Neural progenitor cell (in vitro differentiated cells): ENCODE measurements at regions not wholly inside any gene's neighbourhood (a gene's known extent, or its start where the extent isn't known, plus 50 kb on each side); places are given as distances from the start of the nearest gene placed in this dataset.

Source experiments
- DNase-seq: peaks from one replicate; pipeline ENCODE4 v3.0.0-alpha.2; 2016; ENCODE audit warnings: low spot score
- H2AFZ ChIP-seq: fragments of 200-600 bp; sonication (generic); replicated peaks from 2 replicates; pipeline ENCODE4 v1.6.1; 2016; ENCODE audit warnings: antibody characterized with exemption
- H3F3A ChIP-seq: fragments of 200-600 bp; sonication (generic); 2 replicates; pipeline ENCODE4 v1.6.1; 2016; ENCODE audit warnings: antibody characterized with exemption, low read depth
- H3K27ac ChIP-seq: fragments of 200-600 bp; sonication (generic); 2 replicates; pipeline ENCODE4 v1.5.1; 2016; ENCODE audit warnings: mild to moderate bottlenecking
- H3K27me3 ChIP-seq: fragments of 200-600 bp; sonication (generic); 2 replicates; pipeline ENCODE4 v1.6.1; 2016; ENCODE audit warnings: mild to moderate bottlenecking, moderate library complexity
- H3K36me3 ChIP-seq: fragments of 200-600 bp; sonication (generic); 2 replicates; pipeline ENCODE4 v1.5.1; 2016
- H3K4me1 ChIP-seq: fragments of 200-600 bp; sonication (generic); 2 replicates; pipeline ENCODE4 v1.6.1; 2016; ENCODE audit warnings: mixed run types
- H3K4me2 ChIP-seq: fragments of 200-600 bp; sonication (generic); 2 replicates; pipeline ENCODE4 v1.6.1; 2016
- H3K4me3 ChIP-seq: fragments of 200-600 bp; sonication (generic); 2 replicates; pipeline ENCODE4 v1.5.1; 2016
- H3K79me2 ChIP-seq: fragments of 200-600 bp; sonication (generic); 2 replicates; pipeline ENCODE4 v1.6.1; 2016; ENCODE audit warnings: low read depth
- H3K9ac ChIP-seq: fragments of 200-600 bp; sonication (generic); 2 replicates; pipeline ENCODE4 v1.6.1; 2016
- H3K9me3 ChIP-seq: fragments of 200-600 bp; sonication (generic); 2 replicates; pipeline ENCODE4 v1.5.1; 2016; ENCODE audit warnings: low read depth
- H4K20me1 ChIP-seq: fragments of 200-600 bp; sonication (generic); 2 replicates; pipeline ENCODE4 v1.6.1; 2016; ENCODE audit warnings: low read depth
- H3K27ac Mint-ChIP-seq: 3 replicates; pipeline ENCODE4 v1.8.0; 2021; ENCODE audit warnings: mixed read lengths
- H3K27me3 Mint-ChIP-seq: 2 replicates; pipeline ENCODE4 v1.8.0; 2022; ENCODE audit warnings: low read depth, mild to moderate bottlenecking, inconsistent platforms, moderate library complexity, mixed read lengths; ENCODE audit not compliant: insufficient read depth
- H3K36me3 Mint-ChIP-seq: 3 replicates; pipeline ENCODE4 v1.8.0; 2021; ENCODE audit warnings: mixed read lengths
- H3K4me1 Mint-ChIP-seq: 3 replicates; pipeline ENCODE4 v1.8.0; 2021; ENCODE audit warnings: mixed read lengths
- H3K4me3 Mint-ChIP-seq: 3 replicates; pipeline ENCODE4 v1.8.0; 2021; ENCODE audit warnings: mild to moderate bottlenecking, moderate library complexity, mixed read lengths
- H3K9me3 Mint-ChIP-seq: 3 replicates; pipeline ENCODE4 v1.8.0; 2020; ENCODE audit warnings: mixed read lengths
- EZH2 ChIP-seq: fragments of 200-600 bp; sonication (generic); IDR thresholded peaks from 2 replicates; pipeline ENCODE4 v1.6.1; 2017; ENCODE audit warnings: antibody characterized with exemption, mild to moderate bottlenecking, moderate library complexity
- EZH2phosphoT487 ChIP-seq: fragments of 200-600 bp; sonication (generic); IDR thresholded peaks from 2 replicates; pipeline ENCODE4 v1.6.1; 2017; ENCODE audit warnings: antibody characterized with exemption
- TF ChIP-seq, protein P1 (sequence below): fragments of 200-600 bp; sonication (generic); IDR thresholded peaks from 2 replicates; pipeline ENCODE4 v1.5.1; 2017; ENCODE audit warnings: antibody characterized with exemption, mild to moderate bottlenecking

- Mint-ChIP-seq H3K4me1 (no peaks in the 10 kb centered on the region), H3K9me3 (no peaks in the 10 kb centered on the region), H3K27ac (no peak overlapping the region), H3K27me3 (peaks cover 2% of the 10 kb centered on the region), H3K36me3 (no peaks in the 10 kb centered on the region), H3K4me3 (no peak overlapping the region)
- Histone ChIP-seq H3K4me1 (no peaks in the 10 kb centered on the region), H4K20me1 (no peaks in the 10 kb centered on the region), H3K4me2 (no peak overlapping the region), H3K9ac (no peak overlapping the region), H3K36me3 (no peaks in the 10 kb centered on the region), H2AFZ (no peak overlapping the region), H3K4me3 (no peak overlapping the region), H3K9me3 (no peaks in the 10 kb centered on the region), H3K27ac (no peak overlapping the region), H3K79me2 (no peaks in the 10 kb centered on the region), H3F3A (no peaks in the 10 kb centered on the region), H3K27me3 (no peaks in the 10 kb centered on the region)
- TF ChIP-seq EZH2phosphoT487, result no peak
- no peak for TF ChIP-seq EZH2
- TF ChIP-seq, protein P1, sequence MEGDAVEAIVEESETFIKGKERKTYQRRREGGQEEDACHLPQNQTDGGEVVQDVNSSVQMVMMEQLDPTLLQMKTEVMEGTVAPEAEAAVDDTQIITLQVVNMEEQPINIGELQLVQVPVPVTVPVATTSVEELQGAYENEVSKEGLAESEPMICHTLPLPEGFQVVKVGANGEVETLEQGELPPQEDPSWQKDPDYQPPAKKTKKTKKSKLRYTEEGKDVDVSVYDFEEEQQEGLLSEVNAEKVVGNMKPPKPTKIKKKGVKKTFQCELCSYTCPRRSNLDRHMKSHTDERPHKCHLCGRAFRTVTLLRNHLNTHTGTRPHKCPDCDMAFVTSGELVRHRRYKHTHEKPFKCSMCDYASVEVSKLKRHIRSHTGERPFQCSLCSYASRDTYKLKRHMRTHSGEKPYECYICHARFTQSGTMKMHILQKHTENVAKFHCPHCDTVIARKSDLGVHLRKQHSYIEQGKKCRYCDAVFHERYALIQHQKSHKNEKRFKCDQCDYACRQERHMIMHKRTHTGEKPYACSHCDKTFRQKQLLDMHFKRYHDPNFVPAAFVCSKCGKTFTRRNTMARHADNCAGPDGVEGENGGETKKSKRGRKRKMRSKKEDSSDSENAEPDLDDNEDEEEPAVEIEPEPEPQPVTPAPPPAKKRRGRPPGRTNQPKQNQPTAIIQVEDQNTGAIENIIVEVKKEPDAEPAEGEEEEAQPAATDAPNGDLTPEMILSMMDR, result no peak
- no peak for DNase-seq
Measured at GRCh38 chr11:91158297-91158696, 935.4 kb upstream of the CHORDC1 start.

DNA sequence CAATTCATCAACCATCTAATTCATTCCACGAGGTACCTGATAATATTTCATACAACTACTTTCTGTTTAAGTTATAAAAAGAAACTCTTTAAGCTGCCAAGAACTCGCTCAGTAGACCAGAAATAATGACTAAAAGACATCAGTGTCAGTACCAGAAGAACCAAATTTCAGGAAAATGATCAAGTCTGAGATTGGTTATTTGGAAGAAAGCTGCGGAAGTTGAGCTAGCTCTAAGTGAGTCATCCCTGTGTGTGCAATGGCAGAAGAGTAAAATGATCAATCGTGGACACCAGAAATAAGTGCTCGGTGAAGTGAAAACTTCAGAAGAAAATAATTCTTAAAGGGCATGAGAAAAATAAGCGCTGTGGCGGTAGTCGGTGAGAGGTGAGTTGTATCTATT, 933.2 kb upstream of the CHORDC1 start:
- no peak for DNase-seq
- Histone ChIP-seq H3K27ac (no peak overlapping the region), H3K9ac (no peak overlapping the region), H3K27me3 (no peaks in the 10 kb centered on the region), H3K79me2 (no peaks in the 10 kb centered on the region), H3K4me2 (no peak overlapping the region), H3K4me1 (no peaks in the 10 kb centered on the region), H3K4me3 (no peak overlapping the region), H3K9me3 (no peaks in the 10 kb centered on the region), H4K20me1 (no peaks in the 10 kb centered on the region), H3K36me3 (no peaks in the 10 kb centered on the region), H3F3A (no peaks in the 10 kb centered on the region), H2AFZ (no peak overlapping the region)
- Mint-ChIP-seq H3K27me3 (peaks cover 2% of the 10 kb centered on the region), H3K9me3 (peaks cover 12% of the 10 kb centered on the region), H3K4me1 (no peaks in the 10 kb centered on the region), H3K36me3 (no peaks in the 10 kb centered on the region), H3K27ac (no peak overlapping the region), H3K4me3 (no peak overlapping the region)
- TF ChIP-seq EZH2phosphoT487, result no peak
- no peak for TF ChIP-seq EZH2
- TF ChIP-seq, protein P1, result no peak

DNA sequence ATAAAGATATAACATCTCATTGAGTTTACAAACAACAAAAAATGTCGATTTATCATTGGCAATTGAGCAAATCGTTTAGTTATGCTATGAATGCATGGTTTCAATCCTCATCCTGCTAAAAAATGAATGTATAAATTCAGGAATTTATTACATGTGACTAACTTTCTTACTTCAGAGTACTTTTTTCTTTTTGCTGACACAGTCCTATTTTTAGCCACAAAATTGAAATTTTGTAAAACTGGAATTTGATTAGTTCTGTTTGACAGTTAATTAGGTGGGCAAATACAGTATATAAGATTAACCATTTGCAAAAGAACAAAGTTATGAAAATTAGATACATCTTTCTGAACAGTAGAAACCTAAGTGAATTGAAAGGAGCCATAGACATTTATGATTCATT, 925.0 kb upstream of the CHORDC1 start:
- H3K27me3 ChIP-seq, result no peaks in the 10 kb centered on the region
- Mint-ChIP-seq H3K27me3 (peaks cover 2% of the 10 kb centered on the region), H3K27ac (no peak overlapping the region)

More for the DNA sequence above, 925.0 kb upstream of the CHORDC1 start:
- no peaks in the 10 kb centered on the region for H4K20me1 ChIP-seq
- H3K36me3 Mint-ChIP-seq, result no peaks in the 10 kb centered on the region
- no peaks in the 10 kb centered on the region for H3K36me3 ChIP-seq
- H3K4me3 Mint-ChIP-seq, result no peak overlapping the region
- no peak overlapping the region for H3K9ac ChIP-seq
- no peaks in the 10 kb centered on the region for H3F3A ChIP-seq
- H3K4me3 ChIP-seq, result no peak overlapping the region
- H3K9me3 Mint-ChIP-seq, result peaks cover 8% of the 10 kb centered on the region
- H3K4me1 ChIP-seq, result no peaks in the 10 kb centered on the region
- TF ChIP-seq, protein P1, result no peak
- TF ChIP-seq EZH2phosphoT487 (no peak), EZH2 (no peak)
- H3K4me1 Mint-ChIP-seq, result no peaks in the 10 kb centered on the region
- H2AFZ ChIP-seq, result no peak overlapping the region
- no peak for DNase-seq
- H3K27ac ChIP-seq, result no peak overlapping the region
- peaks cover 7% of the 10 kb centered on the region for H3K9me3 ChIP-seq
- no peak overlapping the region for H3K4me2 ChIP-seq
- H3K79me2 ChIP-seq, result no peaks in the 10 kb centered on the region
